ENCODE measurements at regions not wholly inside any gene's neighbourhood (a gene's known extent, or its start where the extent isn't known, plus 50 kb on each side); places are given as distances from the start of the nearest gene placed in this dataset.

DNA sequence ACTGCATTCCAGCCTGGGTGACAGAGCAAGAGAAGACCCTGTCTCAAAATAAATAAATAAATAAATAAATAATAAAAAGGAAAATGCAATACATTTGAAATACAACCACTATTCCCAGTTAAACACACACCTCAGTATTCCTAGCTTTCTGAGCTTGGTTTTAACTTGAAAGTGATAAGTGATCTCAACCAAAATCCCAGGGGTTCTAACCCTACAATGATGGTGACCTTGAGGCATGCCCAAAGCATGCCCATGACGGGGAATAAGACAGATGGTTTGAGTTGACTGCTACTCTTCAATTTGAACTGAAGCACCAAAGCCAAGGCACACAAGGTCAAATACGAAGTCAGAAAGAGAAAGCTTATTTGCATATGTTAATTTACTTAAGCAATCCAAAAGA, 96.9 kb downstream of the ZFP64 start:
- TF ChIP-seq, protein P1, sequence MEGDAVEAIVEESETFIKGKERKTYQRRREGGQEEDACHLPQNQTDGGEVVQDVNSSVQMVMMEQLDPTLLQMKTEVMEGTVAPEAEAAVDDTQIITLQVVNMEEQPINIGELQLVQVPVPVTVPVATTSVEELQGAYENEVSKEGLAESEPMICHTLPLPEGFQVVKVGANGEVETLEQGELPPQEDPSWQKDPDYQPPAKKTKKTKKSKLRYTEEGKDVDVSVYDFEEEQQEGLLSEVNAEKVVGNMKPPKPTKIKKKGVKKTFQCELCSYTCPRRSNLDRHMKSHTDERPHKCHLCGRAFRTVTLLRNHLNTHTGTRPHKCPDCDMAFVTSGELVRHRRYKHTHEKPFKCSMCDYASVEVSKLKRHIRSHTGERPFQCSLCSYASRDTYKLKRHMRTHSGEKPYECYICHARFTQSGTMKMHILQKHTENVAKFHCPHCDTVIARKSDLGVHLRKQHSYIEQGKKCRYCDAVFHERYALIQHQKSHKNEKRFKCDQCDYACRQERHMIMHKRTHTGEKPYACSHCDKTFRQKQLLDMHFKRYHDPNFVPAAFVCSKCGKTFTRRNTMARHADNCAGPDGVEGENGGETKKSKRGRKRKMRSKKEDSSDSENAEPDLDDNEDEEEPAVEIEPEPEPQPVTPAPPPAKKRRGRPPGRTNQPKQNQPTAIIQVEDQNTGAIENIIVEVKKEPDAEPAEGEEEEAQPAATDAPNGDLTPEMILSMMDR (IDR thresholded peaks at IDR 0.05; ENCODE audit: low read depth, low read length, poor library complexity, severe bottlenecking) = no peak
- TF ChIP-seq EZH2phosphoT487 (IDR thresholded peaks at IDR 0.05; ENCODE audit: borderline replicate concordance, low read length) = no peak
